Embryonic facial prominence (tissue), 1 donor: ENCODE measurements at regions not wholly inside any gene's neighbourhood (a gene's known extent, or its start where the extent isn't known, plus 50 kb on each side); places are given as distances from the start of the nearest gene placed in this dataset.
"Not testable (repeated sequence)": the region's sequence is repeated elsewhere in the genome, so short reads cannot be mapped to it uniquely, and the experiment has no call there.

Experiments used
- DNase-seq: peaks from one replicate; pipeline ENCODE4 v3.0.0-alpha.2; 2016; ENCODE audit errors: extremely low spot score

GRCh38 chr18:46226461-46226860 lies 122.3 kb downstream of the HAUS1 start:
- no peak for DNase-seq

GRCh38 chr18:46229641-46230040 lies 125.5 kb downstream of the HAUS1 start:
- not testable (repeated sequence) for DNase-seq

- no peak for DNase-seq
Measured at GRCh38 chr18:46236156-46236555, 132.0 kb downstream of the HAUS1 start.

- no peak for DNase-seq
Measured at GRCh38 chr18:46237891-46238290, 133.7 kb downstream of the HAUS1 start.

- DNase-seq = no peak
Measured at GRCh38 chr18:46239549-46239948, 135.4 kb downstream of the HAUS1 start.

GRCh38 chr18:46239998-46240397 lies 135.8 kb downstream of the HAUS1 start:
- no peak for DNase-seq

GRCh38 chr18:46241393-46241792 lies 137.2 kb downstream of the HAUS1 start:
- DNase-seq = not testable (repeated sequence)

- no peak for DNase-seq
Measured at GRCh38 chr18:46242183-46242582, 138.0 kb downstream of the HAUS1 start.

- DNase-seq = no peak
Measured at GRCh38 chr18:46243095-46243494, 138.9 kb downstream of the HAUS1 start.

- DNase-seq = no peak
Measured at GRCh38 chr18:46243673-46244072, 139.5 kb downstream of the HAUS1 start.

GRCh38 chr18:46246101-46246500 lies 141.9 kb downstream of the HAUS1 start:
- no peak for DNase-seq

GRCh38 chr18:46247942-46248341 lies 143.8 kb downstream of the HAUS1 start:
- no peak for DNase-seq

- DNase-seq = peak; percentile 47
Measured at GRCh38 chr18:46250084-46250811, 146.1 kb downstream of the HAUS1 start.

- no peak for DNase-seq
Measured at GRCh38 chr18:46250812-46251173, 146.6 kb downstream of the HAUS1 start.

GRCh38 chr18:46252759-46253158 lies 148.6 kb downstream of the HAUS1 start:
- no peak for DNase-seq

- no peak for DNase-seq
Measured at GRCh38 chr18:46253498-46253897, 149.3 kb downstream of the HAUS1 start.

- no peak for DNase-seq
Measured at GRCh38 chr18:46256078-46256477, 151.9 kb downstream of the HAUS1 start.

GRCh38 chr18:46257366-46257765 lies 153.2 kb downstream of the HAUS1 start:
- no peak for DNase-seq

GRCh38 chr18:46260016-46260878 lies 156.1 kb downstream of the HAUS1 start:
- DNase-seq = no peak

- DNase-seq = no peak
Measured at GRCh38 chr18:46260879-46261143, 156.6 kb downstream of the HAUS1 start.

GRCh38 chr18:46261799-46262198 lies 157.6 kb downstream of the HAUS1 start:
- no peak for DNase-seq

- no peak for DNase-seq
Measured at GRCh38 chr18:46262856-46263255, 158.7 kb downstream of the HAUS1 start.

GRCh38 chr18:46264255-46264654 lies 160.1 kb downstream of the HAUS1 start:
- no peak for DNase-seq
